GM12872 (cell line): ENCODE measurements at regions not wholly inside any gene's neighbourhood (a gene's known extent, or its start where the extent isn't known, plus 50 kb on each side); places are given as distances from the start of the nearest gene placed in this dataset.

Experiments used
- CTCF ChIP-seq: IDR thresholded peaks from 3 replicates; pipeline ENCODE4 v1.5.1; 2011; ENCODE audit warnings: low read depth, mild to moderate bottlenecking, low read length, moderate library complexity; ENCODE audit not compliant: insufficient read depth

DNA sequence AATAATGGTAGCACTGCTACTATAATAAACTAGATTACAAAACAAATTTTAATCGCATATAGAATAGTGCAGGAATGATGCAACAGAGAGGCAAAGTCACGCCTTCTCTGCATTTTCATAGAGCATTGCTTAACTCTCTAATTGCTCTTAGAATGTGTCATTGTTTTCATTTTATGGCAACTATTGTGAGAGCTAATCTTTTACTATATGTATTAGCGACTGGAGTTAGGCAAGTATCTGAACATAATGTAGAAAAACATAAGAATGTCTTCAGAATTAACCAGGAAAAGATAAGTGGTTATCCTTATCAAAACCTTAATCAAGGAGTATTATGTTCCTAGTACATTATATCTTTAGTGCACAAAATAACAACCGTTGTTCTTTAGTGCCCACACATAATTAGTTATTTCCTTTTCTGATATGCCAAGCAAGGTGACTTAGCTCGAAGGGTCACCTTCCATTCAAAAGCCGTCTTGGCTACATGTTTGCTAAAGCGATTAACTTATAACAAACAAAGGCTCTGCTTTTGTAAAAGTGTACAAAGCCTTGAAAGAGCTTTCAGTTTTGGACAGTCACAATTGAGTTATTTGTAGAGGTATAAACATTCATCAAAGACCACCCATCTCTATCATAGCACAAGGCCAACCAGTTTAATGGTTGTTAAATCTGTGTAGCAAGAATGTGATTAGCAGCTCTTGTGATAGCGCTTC, 1328.9 kb downstream of the ROBO2 start:
- no peak for TF ChIP-seq CTCF

DNA sequence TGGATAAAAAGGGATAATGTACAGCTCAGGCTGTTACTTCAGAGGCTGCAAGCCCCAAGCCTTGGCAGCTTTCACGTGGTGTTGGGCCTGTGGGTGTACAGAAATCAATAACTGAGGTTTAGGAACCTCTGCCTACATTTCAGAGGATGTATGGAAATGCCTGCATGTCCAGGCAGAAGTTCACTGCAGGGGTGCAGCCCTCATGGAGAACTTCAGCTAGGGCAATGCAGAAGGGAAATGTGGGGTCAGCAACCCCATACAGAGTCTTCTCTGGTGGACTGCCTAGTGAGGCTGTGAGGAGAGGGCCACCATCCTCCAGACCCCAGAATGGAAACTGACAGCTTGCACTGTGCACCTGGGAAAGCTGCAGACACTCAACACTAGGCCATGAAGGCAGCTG, 1350.3 kb downstream of the ROBO2 start:
- TF ChIP-seq CTCF = no peak

GRCh38 chr3:78398401-78398800, 1358.5 kb downstream of the ROBO2 start:
- no peak for TF ChIP-seq CTCF

DNA sequence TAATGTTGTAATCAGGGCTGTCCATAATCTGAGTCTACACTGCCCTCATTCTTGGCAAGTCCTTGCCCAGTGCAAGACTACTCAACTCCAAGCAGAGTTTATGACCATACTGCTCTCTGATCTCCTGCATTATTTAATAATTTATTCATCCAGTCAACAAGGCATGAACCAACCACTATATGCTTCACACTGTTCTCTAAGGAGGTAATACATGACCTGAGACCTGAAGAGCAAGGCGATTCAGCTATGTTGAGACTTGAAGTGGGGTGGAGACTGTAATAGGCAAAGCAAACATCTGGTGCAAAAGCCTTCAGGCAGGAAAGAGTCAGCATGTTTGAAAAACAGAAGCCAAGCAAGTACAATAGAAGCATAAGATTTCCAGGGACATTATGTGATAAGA, 1362.8 kb downstream of the ROBO2 start:
- TF ChIP-seq CTCF = no peak

GRCh38 chr3:78405745-78406144, 1362.1 kb downstream of the ROBO1 start:
- TF ChIP-seq CTCF = no peak

DNA sequence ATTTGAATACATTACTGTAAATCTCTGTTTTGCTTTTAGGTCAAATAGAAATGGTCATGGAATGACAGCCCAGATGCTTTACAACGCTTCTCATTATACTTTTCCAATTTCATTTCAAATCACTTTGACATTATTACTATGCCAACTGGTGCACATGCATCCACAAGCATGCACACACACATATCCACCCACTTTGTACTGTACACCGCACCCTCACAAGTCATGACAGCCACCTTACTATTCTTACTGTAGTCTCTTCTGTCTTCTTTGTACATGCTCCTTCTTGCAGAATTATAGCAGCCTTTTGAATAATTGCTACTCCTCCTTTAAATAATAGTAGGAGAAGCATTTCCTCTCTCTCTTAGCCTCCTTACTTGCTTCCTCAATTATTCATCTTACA, 1361.4 kb downstream of the ROBO1 start:
- no peak for TF ChIP-seq CTCF

GRCh38 chr3:78410077-78410476, 1357.7 kb downstream of the ROBO1 start:
- no peak for TF ChIP-seq CTCF
